ENCODE measurements at regions not wholly inside any gene's neighbourhood (a gene's known extent, or its start where the extent isn't known, plus 50 kb on each side); places are given as distances from the start of the nearest gene placed in this dataset.

- no peak for TF ChIP-seq CTCF (IDR thresholded peaks at IDR 0.05)
- no peak for TF ChIP-seq POLR2A (IDR thresholded peaks at IDR 0.05)
- no peak for TF ChIP-seq EP300 (IDR thresholded peaks at IDR 0.05)
These were observed 1834.5 kb downstream of the EFNA5 start for GRCh38 chr5:105836268-105836667.

Measured in sigmoid colon (tissue), 4 donors.